SK-N-SH treated with all-trans-retinoic acid at 6 μM for 48 hours (cell line): ENCODE measurements at regions not wholly inside any gene's neighbourhood (a gene's known extent, or its start where the extent isn't known, plus 50 kb on each side); places are given as distances from the start of the nearest gene placed in this dataset.
A peak's percentile ranks its signal among the peaks of the same experiment; 100 is the strongest.

Experiments
- ATAC-seq: fragments of 200-7000 bp; cut with Tn5 transposase; 3 replicates; pipeline ENCODE4 v1.9.1; 2020; ENCODE audit warnings: mild to moderate bottlenecking, moderate library complexity
- ARNTL ChIP-seq: fragments of 450-650 bp; formaldehyde crosslinking; IDR thresholded peaks from 2 replicates; pipeline ENCODE4 v1.5.0; 2020; ENCODE audit warnings: low read depth, mild to moderate bottlenecking, moderate library complexity, borderline replicate concordance
- CSDC2 ChIP-seq: fragments of 250-450 bp; sonication (Bioruptor Pico); IDR thresholded peaks from 2 replicates; pipeline ENCODE4 v1.5.0; 2020; ENCODE audit warnings: mild to moderate bottlenecking, moderate library complexity
- GLIS3 ChIP-seq: fragments of 250-450 bp; sonication (Bioruptor Pico); IDR thresholded peaks from 2 replicates; pipeline ENCODE4 v1.5.0; 2020; ENCODE audit warnings: mild to moderate bottlenecking, moderate library complexity
- ISL1 ChIP-seq: fragments of 250-450 bp; sonication (Bioruptor Pico); IDR thresholded peaks from 2 replicates; pipeline ENCODE4 v2.1.2; 2022; ENCODE audit warnings: mild to moderate bottlenecking, moderate library complexity
- OSR1 ChIP-seq: fragments of 250-450 bp; sonication (Bioruptor Pico); IDR thresholded peaks from 2 replicates; pipeline ENCODE4 v1.8.0; 2022; ENCODE audit warnings: moderate library complexity, mild to moderate bottlenecking, inconsistent platforms
- PATZ1 ChIP-seq: fragments of 250-450 bp; sonication (Bioruptor Pico); IDR thresholded peaks from 2 replicates; pipeline ENCODE4 v1.8.0; 2020; ENCODE audit warnings: mild to moderate bottlenecking, moderate library complexity, borderline replicate concordance
- RARB ChIP-seq: fragments of 250-450 bp; sonication (Bioruptor Pico); IDR thresholded peaks from 2 replicates; pipeline ENCODE4 v1.8.0; 2021; ENCODE audit warnings: mild to moderate bottlenecking, moderate library complexity
- SNAI2 ChIP-seq: fragments of 250-450 bp; sonication (Bioruptor Pico); IDR thresholded peaks from 2 replicates; pipeline ENCODE4 v1.5.0; 2020; ENCODE audit warnings: mild to moderate bottlenecking, moderate library complexity
- ZFP3 ChIP-seq: fragments of 250-450 bp; sonication (Bioruptor Pico); IDR thresholded peaks from 2 replicates; pipeline ENCODE4 v1.5.0; 2020; ENCODE audit warnings: mild to moderate bottlenecking, moderate library complexity
- ZFP30 ChIP-seq: fragments of 450-650 bp; formaldehyde crosslinking; IDR thresholded peaks from 2 replicates; pipeline ENCODE4 v1.5.0; 2022; ENCODE audit warnings: mild to moderate bottlenecking, moderate library complexity
- ZNF565 ChIP-seq: fragments of 450-650 bp; formaldehyde crosslinking; conservative IDR thresholded peaks from 2 replicates; pipeline ENCODE4 v1.5.0; 2020; ENCODE audit warnings: low read depth, mild to moderate bottlenecking, moderate library complexity
- ZNF70 ChIP-seq: fragments of 450-650 bp; formaldehyde crosslinking; IDR thresholded peaks from 2 replicates; pipeline ENCODE4 v1.5.0; 2020; ENCODE audit warnings: mild to moderate bottlenecking, moderate library complexity
- TF ChIP-seq, protein P1 (sequence below): fragments of 250-450 bp; sonication (Bioruptor Pico); IDR thresholded peaks from 2 replicates; pipeline ENCODE4 v1.5.1; 2021; ENCODE audit warnings: mild to moderate bottlenecking, moderate library complexity
- TF ChIP-seq, protein P2 (sequence below): fragments of 250-450 bp; sonication (Bioruptor Pico); IDR thresholded peaks from 2 replicates; pipeline ENCODE4 v1.5.1; 2020; ENCODE audit warnings: low read depth, mild to moderate bottlenecking, moderate library complexity
- TF ChIP-seq, protein P3 (sequence below): fragments of 250-450 bp; sonication (Bioruptor Pico); IDR thresholded peaks from 2 replicates; pipeline ENCODE4 v1.8.0; 2021; ENCODE audit warnings: low read depth, mild to moderate bottlenecking, moderate library complexity, borderline replicate concordance
- TF ChIP-seq, protein P4 (sequence below): fragments of 250-450 bp; sonication (Bioruptor Pico); IDR thresholded peaks from 2 replicates; pipeline ENCODE4 v1.5.0; 2020; ENCODE audit warnings: mild to moderate bottlenecking, moderate library complexity

DNA sequence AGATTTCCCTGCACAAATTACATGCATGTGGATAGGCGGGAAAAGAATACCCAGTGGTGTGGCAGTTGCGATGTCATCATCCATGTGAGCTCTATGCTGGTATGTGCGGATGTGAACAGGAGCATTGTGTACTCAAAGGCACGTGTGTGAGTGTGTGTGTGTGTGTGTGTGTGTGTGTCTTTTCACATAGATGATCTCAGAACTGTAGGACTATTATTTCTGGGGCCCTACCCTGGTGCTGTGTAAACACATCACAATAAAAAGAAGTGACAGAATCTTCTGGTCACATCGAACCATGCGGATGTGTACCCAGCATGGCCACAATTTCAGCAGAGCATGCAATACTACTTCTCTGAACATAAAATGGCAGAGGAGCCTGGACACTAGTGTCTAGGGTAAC is 624.8 kb downstream of the MID1IP1 start:
- ATAC-seq = no peak
- TF ChIP-seq, protein P1, sequence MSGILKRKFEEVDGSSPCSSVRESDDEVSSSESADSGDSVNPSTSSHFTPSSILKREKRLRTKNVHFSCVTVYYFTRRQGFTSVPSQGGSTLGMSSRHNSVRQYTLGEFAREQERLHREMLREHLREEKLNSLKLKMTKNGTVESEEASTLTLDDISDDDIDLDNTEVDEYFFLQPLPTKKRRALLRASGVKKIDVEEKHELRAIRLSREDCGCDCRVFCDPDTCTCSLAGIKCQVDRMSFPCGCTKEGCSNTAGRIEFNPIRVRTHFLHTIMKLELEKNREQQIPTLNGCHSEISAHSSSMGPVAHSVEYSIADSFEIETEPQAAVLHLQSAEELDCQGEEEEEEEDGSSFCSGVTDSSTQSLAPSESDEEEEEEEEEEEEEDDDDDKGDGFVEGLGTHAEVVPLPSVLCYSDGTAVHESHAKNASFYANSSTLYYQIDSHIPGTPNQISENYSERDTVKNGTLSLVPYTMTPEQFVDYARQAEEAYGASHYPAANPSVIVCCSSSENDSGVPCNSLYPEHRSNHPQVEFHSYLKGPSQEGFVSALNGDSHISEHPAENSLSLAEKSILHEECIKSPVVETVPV (CRISPR knock-in tag) = no peak

GRCh38 chrX:39427492-39427891 is 626.2 kb downstream of the MID1IP1 start:
- no peak for ATAC-seq
- TF ChIP-seq ARNTL = no peak
- no peak for TF ChIP-seq ZNF70 (CRISPR knock-in tag)
- no peak for TF ChIP-seq ZFP3
- TF ChIP-seq CSDC2 (CRISPR knock-in tag) = no peak
- TF ChIP-seq, protein P2, sequence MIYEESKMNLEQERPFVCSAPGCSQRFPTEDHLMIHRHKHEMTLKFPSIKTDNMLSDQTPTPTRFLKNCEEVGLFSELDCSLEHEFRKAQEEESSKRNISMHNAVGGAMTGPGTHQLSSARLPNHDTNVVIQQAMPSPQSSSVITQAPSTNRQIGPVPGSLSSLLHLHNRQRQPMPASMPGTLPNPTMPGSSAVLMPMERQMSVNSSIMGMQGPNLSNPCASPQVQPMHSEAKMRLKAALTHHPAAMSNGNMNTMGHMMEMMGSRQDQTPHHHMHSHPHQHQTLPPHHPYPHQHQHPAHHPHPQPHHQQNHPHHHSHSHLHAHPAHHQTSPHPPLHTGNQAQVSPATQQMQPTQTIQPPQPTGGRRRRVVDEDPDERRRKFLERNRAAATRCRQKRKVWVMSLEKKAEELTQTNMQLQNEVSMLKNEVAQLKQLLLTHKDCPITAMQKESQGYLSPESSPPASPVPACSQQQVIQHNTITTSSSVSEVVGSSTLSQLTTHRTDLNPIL (CRISPR knock-in tag) = no peak
- TF ChIP-seq, protein P3, sequence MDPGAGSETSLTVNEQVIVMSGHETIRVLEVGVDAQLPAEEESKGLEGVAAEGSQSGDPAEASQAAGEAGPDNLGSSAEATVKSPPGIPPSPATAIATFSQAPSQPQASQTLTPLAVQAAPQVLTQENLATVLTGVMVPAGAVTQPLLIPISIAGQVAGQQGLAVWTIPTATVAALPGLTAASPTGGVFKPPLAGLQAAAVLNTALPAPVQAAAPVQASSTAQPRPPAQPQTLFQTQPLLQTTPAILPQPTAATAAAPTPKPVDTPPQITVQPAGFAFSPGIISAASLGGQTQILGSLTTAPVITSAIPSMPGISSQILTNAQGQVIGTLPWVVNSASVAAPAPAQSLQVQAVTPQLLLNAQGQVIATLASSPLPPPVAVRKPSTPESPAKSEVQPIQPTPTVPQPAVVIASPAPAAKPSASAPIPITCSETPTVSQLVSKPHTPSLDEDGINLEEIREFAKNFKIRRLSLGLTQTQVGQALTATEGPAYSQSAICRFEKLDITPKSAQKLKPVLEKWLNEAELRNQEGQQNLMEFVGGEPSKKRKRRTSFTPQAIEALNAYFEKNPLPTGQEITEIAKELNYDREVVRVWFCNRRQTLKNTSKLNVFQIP (CRISPR knock-in tag) = no peak

DNA sequence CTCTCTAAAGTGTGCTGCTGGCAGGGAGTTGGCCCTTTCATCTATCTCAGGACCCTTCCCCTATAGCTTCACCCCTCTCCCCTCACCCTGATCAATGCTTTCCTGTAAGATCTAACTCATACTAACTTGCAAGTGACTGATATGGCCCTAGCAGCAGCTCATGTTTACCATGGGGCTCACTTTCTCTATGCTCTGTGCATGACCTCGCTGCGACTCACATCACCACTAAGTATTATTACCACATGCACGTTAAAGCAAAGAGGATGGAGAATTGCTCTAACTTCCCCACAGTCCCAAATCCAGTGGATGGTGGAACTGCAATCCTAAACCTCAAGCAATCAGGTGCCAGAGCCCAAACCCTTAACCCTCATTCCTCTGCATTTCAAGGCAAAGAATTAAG is 626.6 kb downstream of the MID1IP1 start:
- no peak for TF ChIP-seq ZFP30
- TF ChIP-seq ISL1 (CRISPR knock-in tag) = no peak
- TF ChIP-seq, protein P1 (CRISPR knock-in tag) = no peak
- no peak for TF ChIP-seq CSDC2 (CRISPR knock-in tag)
- TF ChIP-seq, protein P3 (CRISPR knock-in tag) = no peak
- TF ChIP-seq SNAI2 (CRISPR knock-in tag) = no peak
- TF ChIP-seq RARB = no peak
- TF ChIP-seq OSR1 = no peak
- TF ChIP-seq PATZ1 (CRISPR knock-in tag) = no peak
- TF ChIP-seq GLIS3 (CRISPR knock-in tag) = no peak
- no peak for TF ChIP-seq ZNF565 (CRISPR knock-in tag)
- TF ChIP-seq, protein P4, sequence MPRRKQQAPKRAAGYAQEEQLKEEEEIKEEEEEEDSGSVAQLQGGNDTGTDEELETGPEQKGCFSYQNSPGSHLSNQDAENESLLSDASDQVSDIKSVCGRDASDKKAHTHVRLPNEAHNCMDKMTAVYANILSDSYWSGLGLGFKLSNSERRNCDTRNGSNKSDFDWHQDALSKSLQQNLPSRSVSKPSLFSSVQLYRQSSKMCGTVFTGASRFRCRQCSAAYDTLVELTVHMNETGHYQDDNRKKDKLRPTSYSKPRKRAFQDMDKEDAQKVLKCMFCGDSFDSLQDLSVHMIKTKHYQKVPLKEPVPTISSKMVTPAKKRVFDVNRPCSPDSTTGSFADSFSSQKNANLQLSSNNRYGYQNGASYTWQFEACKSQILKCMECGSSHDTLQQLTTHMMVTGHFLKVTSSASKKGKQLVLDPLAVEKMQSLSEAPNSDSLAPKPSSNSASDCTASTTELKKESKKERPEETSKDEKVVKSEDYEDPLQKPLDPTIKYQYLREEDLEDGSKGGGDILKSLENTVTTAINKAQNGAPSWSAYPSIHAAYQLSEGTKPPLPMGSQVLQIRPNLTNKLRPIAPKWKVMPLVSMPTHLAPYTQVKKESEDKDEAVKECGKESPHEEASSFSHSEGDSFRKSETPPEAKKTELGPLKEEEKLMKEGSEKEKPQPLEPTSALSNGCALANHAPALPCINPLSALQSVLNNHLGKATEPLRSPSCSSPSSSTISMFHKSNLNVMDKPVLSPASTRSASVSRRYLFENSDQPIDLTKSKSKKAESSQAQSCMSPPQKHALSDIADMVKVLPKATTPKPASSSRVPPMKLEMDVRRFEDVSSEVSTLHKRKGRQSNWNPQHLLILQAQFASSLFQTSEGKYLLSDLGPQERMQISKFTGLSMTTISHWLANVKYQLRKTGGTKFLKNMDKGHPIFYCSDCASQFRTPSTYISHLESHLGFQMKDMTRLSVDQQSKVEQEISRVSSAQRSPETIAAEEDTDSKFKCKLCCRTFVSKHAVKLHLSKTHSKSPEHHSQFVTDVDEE (CRISPR knock-in tag) = no peak
- TF ChIP-seq, protein P2 (CRISPR knock-in tag) = no peak
- ATAC-seq = 0 out of 3 replicates have a peak, but pooled peaks have one; percentile 37
